Pulmonary artery endothelial cell (primary cell): ENCODE measurements at regions not wholly inside any gene's neighbourhood (a gene's known extent, or its start where the extent isn't known, plus 50 kb on each side); places are given as distances from the start of the nearest gene placed in this dataset.

Experiments used
- DNase-seq: peaks from one replicate; pipeline ENCODE4 v3.0.0-alpha.2; 2011; ENCODE audit warnings: low read depth, low spot score

DNA sequence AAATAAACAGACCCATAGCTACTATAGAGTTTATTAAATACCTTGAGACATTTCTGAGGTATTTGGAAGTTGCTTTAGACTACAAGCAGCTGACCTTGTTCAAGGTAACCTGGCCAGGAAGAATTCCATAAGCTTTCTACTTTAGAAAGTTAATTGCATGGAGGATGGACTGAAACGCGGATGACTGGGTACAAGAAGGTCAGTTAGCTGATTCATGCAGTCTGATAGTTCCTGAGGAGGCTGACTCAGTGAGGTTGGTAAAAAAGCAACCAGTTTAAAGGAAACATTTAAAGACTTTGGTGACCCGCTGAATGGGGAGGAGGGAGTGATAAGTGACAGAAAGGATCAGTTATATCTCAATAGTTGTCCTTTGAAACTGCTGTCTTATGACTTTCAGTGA, 670.1 kb upstream of the CDH9 start:
- DNase-seq = no peak

DNA sequence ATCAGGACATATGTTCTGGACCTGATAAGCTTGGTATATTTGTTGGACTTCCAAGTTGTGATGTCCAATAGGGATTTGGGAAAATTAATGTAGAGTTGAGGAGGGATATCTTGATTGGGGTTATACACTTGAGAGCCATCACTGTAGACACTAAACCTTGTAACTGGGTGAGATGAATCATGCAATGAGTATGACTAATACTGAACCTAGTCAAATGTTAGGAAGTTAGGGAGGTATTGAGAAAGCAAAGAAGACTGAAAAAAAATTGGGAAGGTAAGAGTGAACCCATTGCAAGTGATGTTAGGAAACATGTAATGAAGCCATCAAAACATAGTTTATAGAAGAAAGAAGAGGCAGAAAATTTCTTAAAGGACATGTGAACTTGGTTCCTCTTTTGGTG, 668.4 kb upstream of the CDH9 start:
- no peak for DNase-seq

DNA sequence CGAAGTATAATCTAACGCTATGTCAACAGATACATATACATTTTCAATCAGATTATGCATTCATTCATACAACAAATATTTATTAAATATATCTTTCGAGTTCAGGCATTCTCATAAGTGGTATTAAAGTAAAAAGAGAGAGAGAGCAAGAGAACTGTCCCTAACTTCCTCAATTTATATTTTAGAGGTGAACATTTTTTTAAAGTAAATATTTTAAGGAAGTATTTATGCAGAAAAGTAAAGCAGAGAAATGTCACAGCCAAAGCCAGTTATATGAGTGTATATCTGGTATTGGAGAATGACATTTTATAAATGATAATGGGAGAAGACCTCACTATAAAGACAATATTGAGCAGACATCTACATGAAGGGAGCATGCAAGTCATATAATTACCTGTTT, 667.3 kb upstream of the CDH9 start:
- no peak for DNase-seq

DNA sequence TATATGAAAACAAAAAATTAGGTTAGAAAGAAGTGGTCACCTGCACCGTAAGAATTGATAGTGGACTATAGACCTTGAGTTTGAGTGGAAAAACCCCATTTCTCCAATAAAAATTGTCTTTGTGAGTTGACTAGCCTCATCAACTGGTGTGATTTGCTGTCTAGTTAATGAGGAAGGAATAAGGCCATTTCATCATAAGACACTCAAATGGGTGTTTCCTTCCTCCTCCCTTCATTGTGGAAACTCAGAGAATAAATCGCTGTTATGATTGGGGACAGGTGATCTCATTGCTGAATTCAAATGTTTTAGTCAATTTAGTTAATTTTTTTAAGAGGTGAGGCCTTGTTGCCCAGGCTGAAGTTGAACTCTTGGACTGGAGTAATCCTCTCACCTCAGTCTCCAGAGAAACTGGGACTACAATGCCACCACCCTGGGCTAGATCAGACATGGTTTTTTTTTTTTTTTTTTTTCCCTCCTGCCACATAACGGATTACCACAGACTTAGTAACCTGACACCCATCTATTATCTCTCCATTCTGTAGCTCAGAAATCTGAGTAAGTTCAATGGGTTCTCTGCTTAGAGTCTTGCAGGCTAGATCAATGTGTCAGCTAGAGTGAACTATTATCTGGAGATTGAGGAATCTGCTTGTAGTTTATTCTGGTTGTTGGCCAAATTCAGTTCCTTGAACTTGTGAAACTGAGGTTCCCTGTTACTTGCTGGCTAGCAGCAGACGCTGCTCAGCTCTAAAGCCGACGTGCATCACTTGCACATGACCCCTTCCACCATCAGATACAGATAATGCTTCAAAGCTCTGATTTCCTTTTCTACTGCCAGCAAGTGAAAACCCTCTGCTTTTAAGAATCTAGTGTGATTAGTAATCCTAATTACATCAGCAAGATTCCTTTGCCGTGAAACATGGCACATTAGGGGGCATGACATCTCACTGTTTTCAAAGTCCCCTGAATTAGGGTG, 663.8 kb upstream of the CDH9 start:
- no peak for DNase-seq

DNA sequence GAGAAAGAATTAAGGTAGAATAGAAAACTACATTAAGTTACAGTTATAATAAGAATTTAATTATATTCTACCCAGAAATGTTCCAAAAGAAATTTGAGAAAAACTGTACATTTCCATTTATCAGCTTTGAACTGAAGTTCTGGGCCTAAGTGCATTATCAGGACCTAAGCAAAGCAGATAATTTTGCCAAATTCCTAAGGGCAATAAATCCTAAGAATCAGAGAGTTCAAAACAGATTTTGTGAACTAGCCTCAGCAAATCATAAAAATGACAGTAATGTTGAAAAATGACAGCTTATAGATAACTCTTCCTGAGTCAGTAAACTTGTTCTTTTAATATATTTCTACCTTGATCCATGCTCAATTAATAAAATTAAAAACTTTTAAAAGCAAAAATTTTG, 662.1 kb upstream of the CDH9 start:
- DNase-seq = no peak

DNA sequence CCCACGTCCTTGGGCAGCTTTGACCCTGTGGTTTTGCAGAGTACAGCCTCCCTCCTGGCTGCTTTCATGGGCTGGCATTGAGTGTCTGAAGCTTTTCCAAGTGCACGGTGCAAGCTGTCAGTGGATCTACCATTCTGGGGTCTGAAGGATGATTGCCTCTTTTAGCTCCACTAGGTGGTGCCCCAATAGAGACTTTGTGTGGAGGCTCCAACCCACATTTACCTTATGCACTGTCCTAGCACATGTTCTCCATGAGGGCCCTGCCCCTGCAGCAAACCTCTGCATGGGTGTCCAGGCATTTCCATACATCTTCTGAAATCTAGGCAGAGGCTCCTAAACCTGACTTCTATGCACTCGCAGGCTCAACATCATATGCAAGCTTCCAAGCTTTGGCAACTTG, 644.2 kb upstream of the CDH9 start:
- no peak for DNase-seq

DNA sequence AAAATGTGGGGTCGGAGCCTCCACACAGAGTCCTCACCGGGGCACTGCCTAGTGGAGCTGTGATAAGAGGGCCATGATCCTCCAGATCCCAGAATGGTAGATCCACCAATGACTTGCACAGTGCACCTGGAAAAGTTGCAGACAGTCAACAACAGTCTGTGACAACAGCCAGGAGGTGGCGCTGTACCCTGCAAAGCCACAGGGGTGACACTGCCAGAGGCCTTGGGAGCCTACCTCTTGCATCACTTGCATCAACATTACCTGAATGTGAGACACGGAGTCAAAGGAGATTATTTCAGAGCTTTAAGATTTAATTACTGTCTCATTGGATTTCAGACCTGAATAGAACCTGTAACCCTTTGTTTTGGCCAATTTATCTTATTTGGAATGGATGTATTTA, 614.1 kb upstream of the CDH9 start:
- DNase-seq = no peak

DNA sequence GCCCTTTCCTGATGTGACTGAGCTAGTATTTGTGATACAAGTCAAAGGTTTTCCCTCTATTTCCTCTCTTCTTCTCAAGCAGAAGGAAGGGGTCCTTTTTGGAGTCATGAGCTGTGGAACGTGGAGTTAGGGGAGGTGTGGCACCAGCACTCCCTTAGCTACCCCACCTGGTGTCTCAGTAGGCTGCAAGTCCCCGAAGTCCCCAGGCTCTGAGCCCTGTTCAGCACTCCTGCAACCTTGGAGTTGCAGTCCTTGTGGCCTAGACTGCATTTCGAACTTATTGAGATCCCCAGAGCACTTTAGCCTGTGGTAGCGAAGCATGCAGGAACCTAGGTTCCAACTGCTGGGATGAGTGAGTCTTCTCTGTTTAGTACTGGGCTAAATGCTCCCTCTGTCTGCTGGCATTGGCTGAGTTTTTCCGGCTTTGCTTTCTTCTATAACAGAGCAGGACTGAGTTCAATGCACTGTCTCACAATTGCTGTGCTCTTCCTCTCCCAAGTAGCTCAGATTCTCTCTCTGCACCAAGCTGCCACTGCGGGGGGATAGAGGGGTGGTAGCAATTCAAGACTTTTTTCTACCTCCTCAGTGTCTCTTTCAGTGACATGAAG, 600.7 kb upstream of the CDH9 start:
- no peak for DNase-seq

DNA sequence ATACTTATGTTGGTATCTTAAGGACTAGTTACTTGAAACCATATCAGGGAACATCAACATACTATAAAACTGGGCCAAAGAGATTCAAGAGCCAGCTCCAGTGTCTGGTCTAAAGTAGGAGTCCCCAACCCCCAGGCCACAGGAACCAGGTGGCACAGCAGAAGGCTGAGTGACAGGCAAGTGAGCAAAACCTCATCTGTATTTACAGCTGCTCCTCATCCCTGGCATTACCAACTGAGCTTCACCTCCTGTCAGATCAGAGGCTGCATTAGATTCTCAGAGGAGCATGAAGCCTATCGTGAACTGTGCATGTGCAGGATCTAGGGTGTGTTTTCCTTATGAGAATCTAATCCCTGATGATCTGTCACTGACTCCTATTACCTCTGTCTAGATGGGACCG, 581.6 kb upstream of the CDH9 start:
- DNase-seq = no peak

DNA sequence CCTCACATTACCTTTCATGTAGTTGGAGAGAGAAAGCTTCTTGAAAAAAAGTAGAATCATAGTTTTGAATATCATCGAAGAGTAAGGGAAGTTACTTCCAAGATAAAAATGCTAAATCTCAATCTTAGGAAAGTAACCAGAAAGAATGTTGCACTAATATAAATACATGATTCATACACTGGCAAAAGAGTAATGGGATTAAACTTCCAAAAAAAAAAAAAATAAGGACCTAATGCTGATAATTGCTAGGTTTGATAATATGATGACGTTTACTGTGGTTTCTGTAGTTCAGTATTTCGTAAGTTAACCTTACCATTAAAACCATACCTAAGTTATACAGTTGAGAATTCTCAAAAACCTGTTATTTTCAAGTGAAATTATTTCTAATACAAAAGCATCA, 573.8 kb upstream of the CDH9 start:
- no peak for DNase-seq

DNA sequence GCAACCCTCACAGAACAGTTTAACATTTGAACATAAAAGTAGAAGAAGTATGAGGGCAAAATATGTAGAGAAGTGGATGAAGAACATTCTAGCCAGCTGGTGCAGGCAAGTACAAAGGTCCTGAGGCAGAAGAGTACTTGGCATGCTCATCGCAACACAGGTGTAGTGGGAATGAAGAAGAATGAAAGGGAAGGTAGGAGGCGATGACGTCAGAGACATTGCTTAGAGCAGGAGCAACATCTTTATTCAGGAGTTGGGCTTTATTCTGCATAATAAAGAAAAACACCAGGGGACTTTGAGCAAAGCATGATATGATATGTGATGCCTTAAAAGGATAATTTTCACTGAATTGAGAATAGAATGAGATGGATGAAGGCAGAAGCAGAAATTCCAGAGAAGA, 570.6 kb upstream of the CDH9 start:
- no peak for DNase-seq

DNA sequence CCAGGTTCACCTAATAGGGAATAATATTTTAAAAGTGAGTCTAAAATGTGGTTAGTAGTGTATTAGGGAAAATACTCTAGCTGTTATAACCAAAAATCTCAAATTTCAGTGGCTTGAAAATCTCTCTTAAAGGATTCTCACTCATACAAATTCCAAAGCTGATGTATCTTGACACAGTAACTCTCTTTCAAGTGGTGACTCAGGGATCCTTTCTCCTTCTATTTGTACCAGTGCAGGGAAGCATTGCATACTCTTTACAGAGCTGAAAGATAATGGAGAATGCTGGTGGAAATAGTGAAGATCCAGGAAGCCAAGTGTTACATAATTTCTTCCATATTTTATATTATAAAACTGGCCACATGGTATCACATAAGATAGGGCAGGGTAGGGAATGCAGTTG, 560.2 kb upstream of the CDH9 start:
- DNase-seq = no peak

DNA sequence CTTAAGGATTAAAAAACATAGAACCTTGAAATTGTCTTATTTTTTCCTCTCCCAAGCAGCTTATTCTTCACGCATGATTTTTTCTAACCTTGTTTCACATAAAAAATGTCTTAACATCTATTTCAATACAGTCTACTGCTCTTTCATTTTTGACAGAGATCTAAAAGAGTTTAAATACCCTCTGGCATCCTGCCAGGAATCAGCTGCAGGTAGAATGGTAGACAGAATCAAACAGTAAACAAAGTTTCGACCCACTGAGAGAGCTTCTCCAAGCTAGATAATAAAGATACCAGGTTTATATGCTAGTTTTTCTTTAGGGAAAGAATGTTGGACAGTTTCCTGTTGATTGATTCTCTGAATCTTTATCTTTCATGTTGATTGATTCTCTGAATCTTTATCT, 555.8 kb upstream of the CDH9 start:
- no peak for DNase-seq

DNA sequence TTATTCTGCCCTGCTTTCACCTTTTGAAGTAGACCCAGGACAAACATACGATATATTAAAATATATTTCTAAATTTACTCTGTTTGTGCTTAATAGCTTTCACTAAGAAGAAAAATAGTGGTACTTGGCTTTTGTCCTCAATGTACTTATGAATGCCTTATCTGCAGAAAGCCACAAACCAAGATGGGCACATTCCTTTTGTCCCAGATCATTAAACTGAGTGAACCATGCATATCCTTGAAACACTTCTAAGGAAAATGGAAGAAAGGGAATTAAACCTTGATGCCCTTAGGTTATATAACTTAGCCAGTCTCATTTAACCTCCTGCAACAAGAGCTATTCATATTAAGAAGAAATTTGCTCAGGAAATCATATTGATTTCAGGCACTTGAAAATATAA, 553.8 kb upstream of the CDH9 start:
- no peak for DNase-seq

DNA sequence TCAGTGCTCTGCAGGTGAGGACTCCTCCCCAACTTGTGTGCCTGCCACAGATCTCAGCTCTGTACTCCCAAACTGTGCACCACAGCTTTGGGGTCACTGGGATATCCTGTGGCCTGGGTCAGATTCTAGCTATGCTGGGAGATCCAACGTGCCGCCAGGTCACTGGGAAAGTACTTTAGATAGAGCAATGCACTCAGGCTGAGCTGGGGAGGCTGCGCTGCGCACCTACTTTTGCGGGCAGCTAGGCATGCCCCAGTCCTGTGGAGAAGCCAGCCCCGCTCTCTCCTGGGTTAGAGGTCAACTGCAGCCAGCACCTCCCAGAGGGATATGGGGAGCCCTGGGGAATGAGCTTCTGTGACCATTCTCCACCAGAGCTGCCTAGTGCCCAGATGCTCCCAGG, 552.1 kb upstream of the CDH9 start:
- DNase-seq = no peak

DNA sequence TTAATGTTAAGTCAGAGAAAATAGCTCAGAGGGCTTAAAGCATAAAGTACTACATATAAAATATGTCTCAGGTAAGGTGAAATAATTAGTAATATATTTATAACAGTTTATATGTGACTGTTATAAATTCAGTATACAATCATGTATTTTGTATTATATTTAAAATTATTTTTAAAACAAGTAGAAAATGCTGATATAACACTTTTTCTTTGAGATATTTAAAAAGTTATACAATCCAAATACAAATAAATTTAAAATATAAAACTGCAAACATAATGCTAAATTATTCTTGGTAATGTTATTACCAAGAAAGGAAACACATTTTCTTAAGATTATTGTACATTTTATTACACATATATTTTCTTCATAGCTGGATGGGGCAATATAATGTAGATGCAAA, 539.9 kb upstream of the CDH9 start:
- no peak for DNase-seq

DNA sequence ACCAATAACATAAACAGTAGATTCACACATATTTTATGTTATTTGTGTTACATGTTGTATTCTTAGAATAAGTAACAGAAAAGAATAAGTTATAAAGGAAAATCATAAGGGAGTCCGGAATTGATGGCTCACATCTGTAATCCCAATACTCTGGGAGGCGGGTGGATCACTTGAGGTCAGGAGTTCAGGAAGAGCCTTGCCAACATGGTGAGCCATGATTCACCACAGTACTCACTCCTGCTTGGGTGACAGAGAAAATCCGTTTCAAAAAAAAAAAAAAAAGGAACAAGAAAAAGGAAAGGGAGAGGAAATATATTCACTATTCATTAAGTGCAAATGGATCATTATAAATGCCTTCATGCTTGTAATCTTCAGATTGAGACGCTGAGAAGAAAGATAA, 533.3 kb upstream of the CDH9 start:
- no peak for DNase-seq

DNA sequence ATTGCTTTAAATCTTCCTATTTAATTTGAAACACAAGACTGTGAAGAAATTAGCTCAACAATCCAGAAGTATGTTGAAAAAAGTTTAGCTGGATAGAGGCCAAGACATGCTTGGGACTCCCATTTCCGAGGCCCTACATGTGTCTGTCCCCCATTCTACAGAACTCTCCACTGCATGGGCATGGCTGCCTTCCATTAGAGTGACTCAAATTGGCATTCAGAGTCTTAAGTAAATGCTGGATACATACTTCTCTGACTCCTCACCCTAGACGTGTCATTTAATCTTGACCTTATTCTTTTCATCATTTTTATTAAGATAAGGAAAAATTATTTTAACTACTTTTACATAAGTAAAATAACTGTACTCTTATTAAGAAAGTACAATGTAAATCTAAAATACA, 530.4 kb upstream of the CDH9 start:
- no peak for DNase-seq

DNA sequence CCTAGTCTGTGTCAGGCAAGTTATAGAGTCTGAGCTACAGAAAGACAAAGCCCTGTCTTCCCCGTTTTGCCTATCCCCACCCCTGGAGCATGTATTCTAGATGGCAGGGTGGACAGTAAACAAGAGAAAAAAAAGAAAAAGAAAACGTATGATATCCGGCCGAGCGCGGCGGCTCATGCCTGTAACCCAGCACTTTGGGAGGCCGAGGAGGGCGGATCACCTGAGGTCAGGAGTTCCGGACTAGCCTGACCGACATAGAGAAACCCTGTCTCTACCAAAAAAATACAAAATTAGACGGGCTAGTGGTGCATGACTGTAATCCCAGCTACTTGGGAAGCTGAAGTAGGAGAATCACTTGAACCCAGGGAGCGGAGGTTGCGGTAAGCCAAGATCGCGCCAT, 523.0 kb upstream of the CDH9 start:
- no peak for DNase-seq

DNA sequence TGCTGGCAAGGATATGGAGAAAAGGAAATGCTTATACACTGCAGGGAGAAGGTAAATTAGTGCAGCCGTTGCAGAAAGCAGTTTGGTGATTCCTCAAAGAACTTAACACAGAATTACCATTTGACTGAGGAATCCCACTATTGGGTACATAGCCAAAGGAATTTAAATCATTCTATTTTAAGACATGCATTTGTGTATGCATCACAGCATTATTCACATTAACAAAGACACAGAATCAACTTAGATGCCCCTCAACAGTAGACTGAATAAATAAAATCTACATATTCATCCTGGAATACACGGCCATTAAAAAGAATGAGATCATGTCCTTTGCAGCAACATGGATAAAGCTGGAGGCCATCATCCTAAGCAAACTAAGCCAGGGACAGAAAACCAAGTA, 510.1 kb upstream of the CDH9 start:
- no peak for DNase-seq

DNA sequence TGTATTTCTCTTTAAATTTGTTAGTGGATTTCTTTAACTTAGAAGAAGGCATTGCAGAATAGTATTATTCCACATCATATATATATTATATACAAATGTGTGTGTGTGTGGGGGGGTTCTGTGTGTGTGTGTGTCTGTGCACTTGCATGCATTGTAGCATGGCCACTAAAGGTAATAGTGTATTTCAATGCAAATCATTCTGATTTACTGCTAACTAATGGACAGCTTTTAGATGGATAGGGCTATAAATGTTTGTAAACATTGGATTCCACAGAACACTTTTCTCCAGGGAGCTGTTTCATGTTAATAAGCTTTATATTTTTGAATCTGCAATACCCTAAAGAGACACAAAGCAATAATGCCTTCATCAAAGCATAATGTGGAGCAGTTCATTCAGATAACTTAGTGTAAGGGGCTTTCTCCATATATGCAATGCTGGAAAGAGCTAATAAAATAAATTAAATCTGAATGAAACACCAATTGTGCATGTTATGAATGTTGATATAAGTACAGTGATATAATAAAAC, 496.7 kb upstream of the CDH9 start:
- no peak for DNase-seq

DNA sequence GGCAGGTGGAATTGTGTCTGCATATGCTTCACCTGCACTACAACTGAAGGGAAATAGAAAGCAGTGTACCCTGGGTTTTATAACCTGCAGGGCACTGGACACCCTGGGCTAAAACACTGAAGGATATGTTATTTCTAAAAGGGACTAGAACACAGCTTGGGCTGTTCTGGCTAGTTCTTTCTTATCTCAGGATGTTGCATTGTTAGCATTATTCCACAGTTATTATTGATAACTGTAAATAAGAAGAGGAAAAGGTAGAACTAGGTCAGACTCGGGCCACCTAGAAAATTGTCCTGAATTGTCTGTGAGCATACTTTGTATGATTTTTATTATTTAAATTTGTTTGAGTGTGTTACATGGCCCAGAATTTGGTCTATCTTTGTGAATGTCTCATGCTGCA, 493.9 kb upstream of the CDH9 start:
- DNase-seq = no peak

DNA sequence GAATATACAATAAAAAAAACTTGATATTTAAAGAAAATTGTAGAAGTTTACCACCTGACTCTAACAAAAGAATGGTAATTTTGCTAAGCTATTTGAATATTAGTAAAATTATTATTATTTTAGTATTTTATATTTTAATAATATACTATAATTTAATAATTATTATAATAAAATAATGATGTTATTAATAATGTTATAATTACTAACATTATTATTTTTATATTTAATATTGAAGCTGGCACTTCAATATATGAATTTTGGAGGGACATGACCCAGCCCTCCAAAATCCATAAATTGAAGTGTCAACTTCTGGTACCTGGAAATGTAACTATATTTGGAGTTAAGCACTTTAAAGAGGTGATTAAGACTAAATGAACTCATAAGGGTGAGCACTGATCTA, 486.1 kb upstream of the CDH9 start:
- no peak for DNase-seq
